Uterus (tissue), 2 donors: ENCODE measurements at regions not wholly inside any gene's neighbourhood (a gene's known extent, or its start where the extent isn't known, plus 50 kb on each side); places are given as distances from the start of the nearest gene placed in this dataset.

Experiments used
- CTCF ChIP-seq, 4 experiments: fragments of 200-600 bp in 2 of 4; fragments of 450-650 bp in 2 of 4; sonication (generic) in 2 of 4; IDR thresholded peaks; one replicate each; pipeline ENCODE4 v1.5.1; 2016 to 2019; ENCODE audit warnings: antibody characterized with exemption in 4 of 4, mild to moderate bottlenecking in 2 of 4, moderate library complexity in 1 of 4
- POLR2A ChIP-seq, 2 donors: fragments of 450-650 bp; IDR thresholded peaks; one replicate each; pipeline ENCODE4 v1.6.1; 2016; ENCODE audit warnings: antibody characterized with exemption in 2 of 2, mild to moderate bottlenecking in 1 of 2, moderate library complexity in 1 of 2

- TF ChIP-seq CTCF (IDR thresholded peaks at IDR 0.05) (no peak), POLR2A (IDR thresholded peaks at IDR 0.05) (no peak)
Observed at GRCh38 chr13:70616847-70617246, 508.6 kb upstream of the KLHL1 start.
